ENCODE measurements at regions not wholly inside any gene's neighbourhood (a gene's known extent, or its start where the extent isn't known, plus 50 kb on each side); places are given as distances from the start of the nearest gene placed in this dataset.
"Not testable (repeated sequence)": the region's sequence is repeated elsewhere in the genome, so short reads cannot be mapped to it uniquely, and the experiment has no call there.

DNA sequence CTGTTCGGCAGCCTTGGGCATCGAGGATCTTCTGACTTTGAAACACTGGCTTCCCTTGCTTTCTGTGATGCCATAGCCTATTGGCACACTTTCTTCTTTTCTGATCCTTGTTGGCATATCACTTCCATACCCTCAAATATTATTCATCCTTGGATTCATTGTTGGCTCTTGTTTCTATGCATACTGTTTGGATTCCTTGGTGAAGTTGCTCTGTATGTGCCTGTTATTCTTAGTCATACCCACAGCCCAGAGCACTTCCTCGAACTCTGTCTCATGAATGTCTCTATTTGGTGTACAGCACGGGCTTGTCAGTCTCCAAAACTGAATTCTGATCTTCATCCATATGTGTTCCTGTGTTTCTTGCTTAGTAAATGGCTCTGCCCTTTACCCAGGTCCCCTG lies 63.6 kb downstream of the NPIPB11 start:
- not testable (repeated sequence) for TF ChIP-seq CTCF (IDR thresholded peaks at IDR 0.05; ENCODE audit: low read depth, low read length); POLR2A (IDR thresholded peaks at IDR 0.05; ENCODE audit: extremely low read depth, insufficient read length)
- TF ChIP-seq, protein P1, sequence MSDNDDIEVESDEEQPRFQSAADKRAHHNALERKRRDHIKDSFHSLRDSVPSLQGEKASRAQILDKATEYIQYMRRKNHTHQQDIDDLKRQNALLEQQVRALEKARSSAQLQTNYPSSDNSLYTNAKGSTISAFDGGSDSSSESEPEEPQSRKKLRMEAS (IDR thresholded peaks at IDR 0.05; ENCODE audit: low read depth, low read length), result not testable (repeated sequence)
